Peyer's patch (tissue), 4 donors: ENCODE measurements at regions not wholly inside any gene's neighbourhood (a gene's known extent, or its start where the extent isn't known, plus 50 kb on each side); places are given as distances from the start of the nearest gene placed in this dataset.

Source experiments
- CTCF ChIP-seq, 6 experiments: fragments of 450-650 bp in 4 of 6; fragments of 200-600 bp in 2 of 6; sonication (generic) in 1 of 6; IDR thresholded peaks; one replicate each; pipeline ENCODE4 v1.5.1; 2017 to 2019; ENCODE audit warnings: antibody characterized with exemption in 6 of 6, mild to moderate bottlenecking in 3 of 6, moderate library complexity in 1 of 6
- POLR2A ChIP-seq, 2 donors: fragments of 450-650 bp; IDR thresholded peaks; one replicate each; pipeline ENCODE4 v1.5.1; 2017; ENCODE audit warnings: antibody characterized with exemption in 2 of 2, mild to moderate bottlenecking in 2 of 2, moderate library complexity in 2 of 2

- no peak for TF ChIP-seq CTCF (IDR thresholded peaks at IDR 0.05)
- no peak for TF ChIP-seq POLR2A (IDR thresholded peaks at IDR 0.05)
Measured at GRCh38 chr2:236744281-236744705, 174.7 kb downstream of the ACKR3 start.
